AG04450 (cell line): ENCODE measurements at regions not wholly inside any gene's neighbourhood (a gene's known extent, or its start where the extent isn't known, plus 50 kb on each side); places are given as distances from the start of the nearest gene placed in this dataset.

Source experiments
- CTCF ChIA-PET: fragments of 300-600, 350-600 bp; formaldehyde crosslinking; extraction: SDS; loops from one replicate; lab custom pipeline; 2022; ENCODE audit warnings: antibody characterized with exemption, inconsistent platforms; lab: Charles Lee
- POLR2A ChIA-PET: fragments of 350-600 bp; formaldehyde crosslinking; extraction: SDS; loops from one replicate; lab custom pipeline; 2021; ENCODE audit warnings: antibody characterized with exemption, inconsistent platforms; lab: Yijun Ruan, JAX
- DNase-seq: peaks from one replicate; pipeline ENCODE4 v3.0.0-alpha.2; 2011; ENCODE audit warnings: low read depth, low spot score
- H3K27ac ChIP-seq: one replicate; pipeline ENCODE4 v1.5.1; 2012; ENCODE audit warnings: low read depth, low read length, control low read depth
- H3K27me3 ChIP-seq: one replicate; pipeline ENCODE4 v1.6.0; 2012; ENCODE audit warnings: low read length; ENCODE audit not compliant: control insufficient read depth, insufficient read depth
- H3K4me3 ChIP-seq: 2 replicates; pipeline ENCODE4 v1.5.1; 2011; ENCODE audit warnings: mild to moderate bottlenecking, low read depth, low read length, control low read depth
- H3K9me3 ChIP-seq: 2 replicates; pipeline ENCODE4 v1.5.1; 2012; ENCODE audit warnings: low read length; ENCODE audit not compliant: control insufficient read depth, insufficient read depth
- CTCF ChIP-seq: IDR thresholded peaks from 2 replicates; pipeline ENCODE4 v1.5.1; 2011; ENCODE audit warnings: low read depth, low read length, control low read depth, inconsistent platforms

GRCh38 chr9:2407450-2407849 is 214.1 kb upstream of the VLDLR start:
- DNase-seq: no peak
- ChIA-PET CTCF (no interaction called here), POLR2A (no interaction called here)
- H3K9me3 ChIP-seq: no peaks in the 10 kb centered on the region
- no peaks in the 10 kb centered on the region for H3K27me3 ChIP-seq
- H3K4me3 ChIP-seq: no peak overlapping the region
- no peak overlapping the region for H3K27ac ChIP-seq
- TF ChIP-seq CTCF: no peak

GRCh38 chr9:2411459-2412215 is 209.9 kb upstream of the VLDLR start:
- POLR2A ChIA-PET: no interaction called here
- Histone ChIP-seq H3K9me3 (no peaks in the 10 kb centered on the region), H3K27ac (no peak overlapping the region), H3K4me3 (no peak overlapping the region), H3K27me3 (no peaks in the 10 kb centered on the region)
- DNase-seq: no peak
- no peak for TF ChIP-seq CTCF
- CTCF ChIA-PET: no interaction called here

- TF ChIP-seq CTCF: no peak
- POLR2A ChIA-PET: no interaction called here
- no peak overlapping the region for H3K4me3 ChIP-seq
- no peaks in the 10 kb centered on the region for H3K9me3 ChIP-seq
- no peak for DNase-seq
- CTCF ChIA-PET: no interaction called here
- no peak overlapping the region for H3K27ac ChIP-seq
- H3K27me3 ChIP-seq: no peaks in the 10 kb centered on the region
Observed at GRCh38 chr9:2413160-2413805, 208.3 kb upstream of the VLDLR start.

- DNase-seq: no peak
- no peaks in the 10 kb centered on the region for H3K27me3 ChIP-seq
- TF ChIP-seq CTCF: no peak
- no peaks in the 10 kb centered on the region for H3K9me3 ChIP-seq
- H3K27ac ChIP-seq: no peak overlapping the region
- ChIA-PET CTCF (no interaction called here), POLR2A (no interaction called here)
- no peak overlapping the region for H3K4me3 ChIP-seq
Observed at GRCh38 chr9:2414465-2414864, 207.1 kb upstream of the VLDLR start.

- POLR2A ChIA-PET: no interaction called here
- DNase-seq: no peak
- CTCF ChIA-PET: no interaction called here
- H3K4me3 ChIP-seq: no peak overlapping the region
- H3K9me3 ChIP-seq: no peaks in the 10 kb centered on the region
- H3K27me3 ChIP-seq: no peaks in the 10 kb centered on the region
- TF ChIP-seq CTCF: no peak
- H3K27ac ChIP-seq: no peak overlapping the region
Observed at GRCh38 chr9:2415326-2415725, 206.3 kb upstream of the VLDLR start.
